SK-N-MC (cell line): ENCODE measurements at regions not wholly inside any gene's neighbourhood (a gene's known extent, or its start where the extent isn't known, plus 50 kb on each side); places are given as distances from the start of the nearest gene placed in this dataset.

Source experiments
- EZH2 ChIP-seq: fragments of 200-600 bp; sonication (generic); IDR thresholded peaks from one replicate; pipeline ENCODE4 v1.6.1; 2017; ENCODE audit warnings: antibody characterized with exemption
- FOXP2 ChIP-seq: optimal IDR thresholded peaks from 2 replicates; pipeline ENCODE3; 2011; ENCODE audit warnings: mild to moderate bottlenecking, moderate library complexity; ENCODE audit not compliant: insufficient read depth; ENCODE audit errors: extremely low read length, control extremely low read depth
- POLR2AphosphoS5 ChIP-seq: IDR thresholded peaks from 2 replicates; pipeline ENCODE4 v1.6.1; 2012; ENCODE audit warnings: mild to moderate bottlenecking, low read depth, low read length, borderline replicate concordance

- no peak for TF ChIP-seq POLR2AphosphoS5
- no peak for TF ChIP-seq EZH2
- no peak for TF ChIP-seq FOXP2
These were observed 191.8 kb upstream of the CXCL12 start for GRCh38 chr10:44576702-44577191.
